Natural killer cell treated with Interleukin-12 subunit alpha and Interleukin-12 subunit beta and Interleukin-15 and Interleukin-18, amount 100 ng/mL, for 72 hours (primary cell): ENCODE measurements at regions not wholly inside any gene's neighbourhood (a gene's known extent, or its start where the extent isn't known, plus 50 kb on each side); places are given as distances from the start of the nearest gene placed in this dataset.

Experiments
- ATAC-seq, 2 donors: fragments of 150-1000 bp; cut with Tn5 transposase in 1 of 2; sonication (Bioruptor Pico), chemical (Tn5 transposase) in 1 of 2; 2 replicates each; pipeline ENCODE4 v1.10.0; 2021
- DNase-seq: peaks from one replicate; pipeline ENCODE4 v3.0.0; 2022; ENCODE audit warnings: low spot score
- H3K27ac Mint-ChIP-seq, 2 donors: 1 replicate in 1 of 2; 2 replicates in 1 of 2; pipeline ENCODE4 v1.8.0; 2022; ENCODE audit warnings: mixed read lengths in 2 of 2, mild to moderate bottlenecking in 1 of 2, moderate library complexity in 1 of 2
- H3K27me3 Mint-ChIP-seq, 2 donors: 1 replicate in 1 of 2; 2 replicates in 1 of 2; pipeline ENCODE4 v1.8.0; 2022; ENCODE audit warnings: mixed read lengths in 2 of 2
- H3K36me3 Mint-ChIP-seq: one replicate; pipeline ENCODE4 v1.8.0; 2022; ENCODE audit warnings: mixed read lengths
- H3K4me1 Mint-ChIP-seq, 2 donors: 1 replicate in 1 of 2; 2 replicates in 1 of 2; pipeline ENCODE4 v1.8.0; 2022; ENCODE audit warnings: low read depth in 2 of 2, mixed read lengths in 2 of 2, mild to moderate bottlenecking in 1 of 2
- H3K4me3 Mint-ChIP-seq: one replicate; pipeline ENCODE4 v1.8.0; 2022; ENCODE audit warnings: mixed read lengths
- H3K9me3 Mint-ChIP-seq: 2 replicates; pipeline ENCODE4 v1.8.0; 2022; ENCODE audit warnings: mixed read lengths

GRCh38 chr11:79940165-79940564 lies 499.3 kb upstream of the TENM4 start:
- Mint-ChIP-seq H3K4me3 (no peak overlapping the region), H3K27me3 (no peaks in the 10 kb centered on the region), H3K27ac (no peak overlapping the region), H3K4me1 (no peaks in the 10 kb centered on the region), H3K36me3 (peaks cover 4% of the 10 kb centered on the region), H3K9me3 (peaks cover 12% of the 10 kb centered on the region)
- DNase-seq, result no peak
- no peak for ATAC-seq

- peaks cover 17% of the 10 kb centered on the region for H3K9me3 Mint-ChIP-seq
- no peaks in the 10 kb centered on the region for H3K27me3 Mint-ChIP-seq
- ATAC-seq (no peak), DNase-seq (no peak)
- peaks cover 4% of the 10 kb centered on the region for H3K36me3 Mint-ChIP-seq
- H3K27ac Mint-ChIP-seq, result no peak overlapping the region
- no peak overlapping the region for H3K4me3 Mint-ChIP-seq
- no peaks in the 10 kb centered on the region for H3K4me1 Mint-ChIP-seq
Measured at GRCh38 chr11:79939111-79939510, 498.3 kb upstream of the TENM4 start.

- peaks cover 18% of the 10 kb centered on the region for H3K9me3 Mint-ChIP-seq
- H3K27me3 Mint-ChIP-seq, result no peaks in the 10 kb centered on the region
- H3K36me3 Mint-ChIP-seq, result peaks cover 4% of the 10 kb centered on the region
- ATAC-seq (no peak), DNase-seq (no peak)
- no peak overlapping the region for H3K27ac Mint-ChIP-seq
- H3K4me3 Mint-ChIP-seq, result no peak overlapping the region
- no peaks in the 10 kb centered on the region for H3K4me1 Mint-ChIP-seq
Measured at GRCh38 chr11:79937676-79938334, 497.0 kb upstream of the TENM4 start.

GRCh38 chr11:79932612-79933011 lies 491.8 kb upstream of the TENM4 start:
- no peak overlapping the region for H3K4me3 Mint-ChIP-seq
- H3K27me3 Mint-ChIP-seq, result no peaks in the 10 kb centered on the region
- no peaks in the 10 kb centered on the region for H3K4me1 Mint-ChIP-seq
- no peak for DNase-seq
- H3K36me3 Mint-ChIP-seq, result no peaks in the 10 kb centered on the region
- H3K27ac Mint-ChIP-seq, result no peak overlapping the region
- peaks cover 8% of the 10 kb centered on the region for H3K9me3 Mint-ChIP-seq
- no peak for ATAC-seq

GRCh38 chr11:79931692-79932091 lies 490.9 kb upstream of the TENM4 start:
- Mint-ChIP-seq H3K27ac (no peak overlapping the region), H3K36me3 (no peaks in the 10 kb centered on the region), H3K4me3 (no peak overlapping the region), H3K4me1 (no peaks in the 10 kb centered on the region), H3K9me3 (peaks cover 8% of the 10 kb centered on the region), H3K27me3 (no peaks in the 10 kb centered on the region)
- DNase-seq, result no peak
- ATAC-seq, result no peak

GRCh38 chr11:79926707-79927106 lies 485.9 kb upstream of the TENM4 start:
- Mint-ChIP-seq H3K9me3 (peaks cover 5% of the 10 kb centered on the region), H3K4me3 (no peak overlapping the region), H3K4me1 (no peaks in the 10 kb centered on the region), H3K27me3 (no peaks in the 10 kb centered on the region), H3K36me3 (no peaks in the 10 kb centered on the region), H3K27ac (no peak overlapping the region)
- DNase-seq (no peak), ATAC-seq (no peak)

GRCh38 chr11:79925570-79925969 lies 484.7 kb upstream of the TENM4 start:
- Mint-ChIP-seq H3K4me1 (no peaks in the 10 kb centered on the region), H3K4me3 (no peak overlapping the region), H3K36me3 (no peaks in the 10 kb centered on the region), H3K27me3 (no peaks in the 10 kb centered on the region), H3K27ac (no peak overlapping the region), H3K9me3 (peaks cover 9% of the 10 kb centered on the region)
- ATAC-seq (no peak), DNase-seq (no peak)

- Mint-ChIP-seq H3K4me1 (no peaks in the 10 kb centered on the region), H3K27ac (no peak overlapping the region), H3K27me3 (no peaks in the 10 kb centered on the region), H3K4me3 (no peak overlapping the region), H3K9me3 (peaks cover 9% of the 10 kb centered on the region), H3K36me3 (no peaks in the 10 kb centered on the region)
- ATAC-seq, result no peak
- DNase-seq, result no peak
Measured at GRCh38 chr11:79922641-79923040, 481.8 kb upstream of the TENM4 start.

- H3K27ac Mint-ChIP-seq, result no peak overlapping the region
- H3K36me3 Mint-ChIP-seq, result no peaks in the 10 kb centered on the region
- ATAC-seq, result no peak
- no peak for DNase-seq
- peaks cover 12% of the 10 kb centered on the region for H3K9me3 Mint-ChIP-seq
- no peak overlapping the region for H3K4me3 Mint-ChIP-seq
- H3K27me3 Mint-ChIP-seq, result no peaks in the 10 kb centered on the region
- no peaks in the 10 kb centered on the region for H3K4me1 Mint-ChIP-seq
Measured at GRCh38 chr11:79920480-79920879, 479.6 kb upstream of the TENM4 start.

- Mint-ChIP-seq H3K27me3 (no peaks in the 10 kb centered on the region), H3K4me1 (no peaks in the 10 kb centered on the region), H3K9me3 (peaks cover 18% of the 10 kb centered on the region), H3K36me3 (no peaks in the 10 kb centered on the region), H3K4me3 (no peak overlapping the region), H3K27ac (no peak overlapping the region)
- no peak for ATAC-seq
- DNase-seq, result no peak
Measured at GRCh38 chr11:79919350-79919749, 478.5 kb upstream of the TENM4 start.

GRCh38 chr11:79918846-79919245 lies 478.0 kb upstream of the TENM4 start:
- DNase-seq, result no peak
- Mint-ChIP-seq H3K4me1 (no peaks in the 10 kb centered on the region), H3K36me3 (no peaks in the 10 kb centered on the region), H3K27me3 (no peaks in the 10 kb centered on the region), H3K9me3 (peaks cover 21% of the 10 kb centered on the region), H3K4me3 (no peak overlapping the region), H3K27ac (no peak overlapping the region)
- no peak for ATAC-seq

- peaks cover 4% of the 10 kb centered on the region for H3K36me3 Mint-ChIP-seq
- DNase-seq (no peak), ATAC-seq (no peak)
- no peaks in the 10 kb centered on the region for H3K27me3 Mint-ChIP-seq
- no peaks in the 10 kb centered on the region for H3K4me1 Mint-ChIP-seq
- H3K27ac Mint-ChIP-seq, result no peak overlapping the region
- no peak overlapping the region for H3K4me3 Mint-ChIP-seq
- peaks cover 10% of the 10 kb centered on the region for H3K9me3 Mint-ChIP-seq
Measured at GRCh38 chr11:79906164-79906563, 465.3 kb upstream of the TENM4 start.

- ATAC-seq (no peak), DNase-seq (no peak)
- H3K9me3 Mint-ChIP-seq, result peaks cover 10% of the 10 kb centered on the region
- no peaks in the 10 kb centered on the region for H3K4me1 Mint-ChIP-seq
- H3K27me3 Mint-ChIP-seq, result no peaks in the 10 kb centered on the region
- H3K27ac Mint-ChIP-seq, result no peak overlapping the region
- H3K36me3 Mint-ChIP-seq, result no peaks in the 10 kb centered on the region
- no peak overlapping the region for H3K4me3 Mint-ChIP-seq
Measured at GRCh38 chr11:79902493-79902892, 461.7 kb upstream of the TENM4 start.

- no peak overlapping the region for H3K27ac Mint-ChIP-seq
- no peak for DNase-seq
- H3K27me3 Mint-ChIP-seq, result no peaks in the 10 kb centered on the region
- H3K4me3 Mint-ChIP-seq, result no peak overlapping the region
- ATAC-seq, result no peak
- H3K4me1 Mint-ChIP-seq, result no peaks in the 10 kb centered on the region
- peaks cover 17% of the 10 kb centered on the region for H3K9me3 Mint-ChIP-seq
- no peaks in the 10 kb centered on the region for H3K36me3 Mint-ChIP-seq
Measured at GRCh38 chr11:79897896-79898295, 457.1 kb upstream of the TENM4 start.

- no peak overlapping the region for H3K27ac Mint-ChIP-seq
- H3K4me1 Mint-ChIP-seq, result no peaks in the 10 kb centered on the region
- no peak overlapping the region for H3K4me3 Mint-ChIP-seq
- peaks cover 15% of the 10 kb centered on the region for H3K9me3 Mint-ChIP-seq
- no peaks in the 10 kb centered on the region for H3K27me3 Mint-ChIP-seq
- ATAC-seq, result no peak
- no peak for DNase-seq
- no peaks in the 10 kb centered on the region for H3K36me3 Mint-ChIP-seq
Measured at GRCh38 chr11:79896258-79896657, 455.4 kb upstream of the TENM4 start.
